ENCODE measurements at regions not wholly inside any gene's neighbourhood (a gene's known extent, or its start where the extent isn't known, plus 50 kb on each side); places are given as distances from the start of the nearest gene placed in this dataset.

GRCh38 chr3:178405531-178405930, 130.7 kb upstream of the KCNMB2 start:
- Histone ChIP-seq H3K4me1 (no peaks in the 10 kb centered on the region), H3K36me3 (no peaks in the 10 kb centered on the region), H3K9me3 (replicated peaks) (no peaks in the 10 kb centered on the region), H3K4me3 (no peak overlapping the region), H3K27me3 (ENCODE audit: low read depth) (no peaks in the 10 kb centered on the region), H3K27ac (replicated peaks) (no peak overlapping the region)
- intact Hi-C loops (cut with micrococcal nuclease): no loop called here
- TF ChIP-seq CTCF (IDR thresholded peaks at IDR 0.05; ENCODE audit: borderline replicate concordance): no peak
- DNase-seq: no peak

GRCh38 chr3:178406206-178406605, 130.0 kb upstream of the KCNMB2 start:
- no peak overlapping the region for H3K27ac ChIP-seq (replicated peaks)
- intact Hi-C loops (cut with micrococcal nuclease): no loop called here
- no peaks in the 10 kb centered on the region for H3K36me3 ChIP-seq
- no peak for TF ChIP-seq CTCF (IDR thresholded peaks at IDR 0.05; ENCODE audit: borderline replicate concordance)
- no peak for DNase-seq
- no peaks in the 10 kb centered on the region for H3K4me1 ChIP-seq
- no peaks in the 10 kb centered on the region for H3K9me3 ChIP-seq (replicated peaks)
- no peak overlapping the region for H3K4me3 ChIP-seq
- no peaks in the 10 kb centered on the region for H3K27me3 ChIP-seq (ENCODE audit: low read depth)

- Histone ChIP-seq H3K27ac (replicated peaks) (no peak overlapping the region), H3K36me3 (no peaks in the 10 kb centered on the region), H3K27me3 (ENCODE audit: low read depth) (no peaks in the 10 kb centered on the region), H3K4me1 (no peaks in the 10 kb centered on the region), H3K4me3 (no peak overlapping the region), H3K9me3 (replicated peaks) (no peaks in the 10 kb centered on the region)
- no peak for TF ChIP-seq CTCF (IDR thresholded peaks at IDR 0.05; ENCODE audit: borderline replicate concordance)
- intact Hi-C loops (cut with micrococcal nuclease): no loop called here
- DNase-seq: no peak
These were observed 120.9 kb upstream of the KCNMB2 start for GRCh38 chr3:178415384-178415783.

- H3K4me1 ChIP-seq: no peaks in the 10 kb centered on the region
- no peaks in the 10 kb centered on the region for H3K9me3 ChIP-seq (replicated peaks)
- no peak for TF ChIP-seq CTCF (IDR thresholded peaks at IDR 0.05; ENCODE audit: borderline replicate concordance)
- no peak overlapping the region for H3K4me3 ChIP-seq
- intact Hi-C loops (cut with micrococcal nuclease): no loop called here
- no peaks in the 10 kb centered on the region for H3K36me3 ChIP-seq
- DNase-seq: no peak
- no peaks in the 10 kb centered on the region for H3K27me3 ChIP-seq (ENCODE audit: low read depth)
- H3K27ac ChIP-seq (replicated peaks): no peak overlapping the region
These were observed 118.5 kb upstream of the KCNMB2 start for GRCh38 chr3:178417736-178418135.

GRCh38 chr3:178419071-178419470, 117.2 kb upstream of the KCNMB2 start:
- Histone ChIP-seq H3K27ac (replicated peaks) (no peak overlapping the region), H3K9me3 (replicated peaks) (no peaks in the 10 kb centered on the region), H3K27me3 (ENCODE audit: low read depth) (no peaks in the 10 kb centered on the region), H3K4me3 (no peak overlapping the region), H3K4me1 (no peaks in the 10 kb centered on the region), H3K36me3 (no peaks in the 10 kb centered on the region)
- no peak for TF ChIP-seq CTCF (IDR thresholded peaks at IDR 0.05; ENCODE audit: borderline replicate concordance)
- intact Hi-C loops (cut with micrococcal nuclease): no loop called here
- no peak for DNase-seq

- H3K9me3 ChIP-seq (replicated peaks): no peaks in the 10 kb centered on the region
- H3K36me3 ChIP-seq: no peaks in the 10 kb centered on the region
- intact Hi-C loops (cut with micrococcal nuclease): no loop called here
- no peak overlapping the region for H3K27ac ChIP-seq (replicated peaks)
- H3K4me3 ChIP-seq: no peak overlapping the region
- no peak for DNase-seq
- H3K4me1 ChIP-seq: no peaks in the 10 kb centered on the region
- H3K27me3 ChIP-seq (ENCODE audit: low read depth): no peaks in the 10 kb centered on the region
- TF ChIP-seq CTCF (IDR thresholded peaks at IDR 0.05; ENCODE audit: borderline replicate concordance): no peak
These were observed 116.2 kb upstream of the KCNMB2 start for GRCh38 chr3:178420033-178420432.

Measured in left ventricle myocardium inferior (tissue), 1 donor.